EH (cell line): ENCODE measurements at regions not wholly inside any gene's neighbourhood (a gene's known extent, or its start where the extent isn't known, plus 50 kb on each side); places are given as distances from the start of the nearest gene placed in this dataset.
"Not testable (repeated sequence)": the region's sequence is repeated elsewhere in the genome, so short reads cannot be mapped to it uniquely, and the experiment has no call there.

Experiments used
- DNase-seq: peaks from one replicate; pipeline ENCODE4 v3.0.0-alpha.2; 2015; ENCODE audit warnings: low read depth

- no peak for DNase-seq
These were observed 1191.1 kb downstream of the NCAM2 start for GRCh38 chr21:22189278-22189677.

- DNase-seq: no peak
These were observed 1193.4 kb downstream of the NCAM2 start for GRCh38 chr21:22191581-22191980.

- no peak for DNase-seq
These were observed 1194.6 kb downstream of the NCAM2 start for GRCh38 chr21:22192766-22193165.

- DNase-seq: not testable (repeated sequence)
These were observed 1196.8 kb downstream of the NCAM2 start for GRCh38 chr21:22194986-22195385.

GRCh38 chr21:22200378-22201092 is 1202.3 kb downstream of the NCAM2 start:
- DNase-seq: no peak

GRCh38 chr21:22201126-22201525 is 1202.9 kb downstream of the NCAM2 start:
- no peak for DNase-seq

- no peak for DNase-seq
These were observed 1203.5 kb downstream of the NCAM2 start for GRCh38 chr21:22201669-22202068.

- no peak for DNase-seq
These were observed 1211.1 kb downstream of the NCAM2 start for GRCh38 chr21:22209304-22209700.

GRCh38 chr21:22211943-22212342 is 1213.7 kb downstream of the NCAM2 start:
- DNase-seq: no peak

- DNase-seq: no peak
These were observed 1225.2 kb downstream of the NCAM2 start for GRCh38 chr21:22223385-22223784.

- no peak for DNase-seq
These were observed 1226.1 kb downstream of the NCAM2 start for GRCh38 chr21:22224261-22224660.

GRCh38 chr21:22225299-22225698 is 1227.1 kb downstream of the NCAM2 start:
- no peak for DNase-seq

- no peak for DNase-seq
These were observed 1232.8 kb downstream of the NCAM2 start for GRCh38 chr21:22231013-22231412.

GRCh38 chr21:22235866-22236590 is 1237.8 kb downstream of the NCAM2 start:
- DNase-seq: no peak

GRCh38 chr21:22244516-22244915 is 1246.3 kb downstream of the NCAM2 start:
- no peak for DNase-seq

- DNase-seq: no peak
These were observed 1252.1 kb downstream of the NCAM2 start for GRCh38 chr21:22250355-22250754.

GRCh38 chr21:22253761-22254160 is 1255.6 kb downstream of the NCAM2 start:
- no peak for DNase-seq

GRCh38 chr21:22258821-22259220 is 1260.6 kb downstream of the NCAM2 start:
- DNase-seq: no peak

- no peak for DNase-seq
These were observed 1262.1 kb downstream of the NCAM2 start for GRCh38 chr21:22260274-22260673.

- no peak for DNase-seq
These were observed 1265.7 kb downstream of the NCAM2 start for GRCh38 chr21:22263890-22264289.

- no peak for DNase-seq
These were observed 1279.1 kb downstream of the NCAM2 start for GRCh38 chr21:22277341-22277740.

GRCh38 chr21:22278366-22278765 is 1280.2 kb downstream of the NCAM2 start:
- DNase-seq: no peak

- no peak for DNase-seq
These were observed 1282.6 kb downstream of the NCAM2 start for GRCh38 chr21:22280851-22281250.
